ENCODE measurements at regions not wholly inside any gene's neighbourhood (a gene's known extent, or its start where the extent isn't known, plus 50 kb on each side); places are given as distances from the start of the nearest gene placed in this dataset.

GRCh38 chr1:60831780-60832179 lies 250.6 kb upstream of the NFIA start:
- Histone ChIP-seq H2BK120ac (replicated peaks; ENCODE audit: low read depth, low read length) (no peak overlapping the region), H3K36me3 (ENCODE audit: control insufficient read depth in 2 of 4, insufficient read depth in 4 of 4, low read length in 3 of 4) (no peaks in the 10 kb centered on the region), H3K4me1 (replicated peaks in 1 of 4; ENCODE audit: control insufficient read depth in 3 of 4, insufficient read depth in 4 of 4, low read length in 3 of 4) (peaks cover 0 to 3% (median 0%) of the 10 kb centered on the region in 4 experiments; a peak in 2 of 7 replicates), H2AK5ac (ENCODE audit: low read depth, low read length) (no peak overlapping the region), H3K27me3 (replicated peaks in 1 of 4; ENCODE audit: control insufficient read depth in 3 of 4, extremely low read depth in 1 of 4, insufficient read depth in 3 of 4, low read length in 3 of 4) (no peaks in the 10 kb centered on the region), H3K56ac (replicated peaks; ENCODE audit: insufficient read length, low read depth, low read length) (no peak overlapping the region), H3K79me2 (ENCODE audit: control insufficient read depth in 1 of 2, insufficient read depth in 2 of 2, low read length in 2 of 2) (no peaks in the 10 kb centered on the region), H4K91ac (replicated peaks; ENCODE audit: insufficient read length, low read length) (no peak overlapping the region), H3K23me2 (ENCODE audit: low read depth, low read length) (no peaks in the 10 kb centered on the region), H4K8ac (ENCODE audit: extremely low read depth, insufficient read depth, low read length) (no peak overlapping the region), H2BK5ac (ENCODE audit: low read depth, low read length) (no peak overlapping the region), H3K18ac (ENCODE audit: extremely low read depth, low read length) (no peak overlapping the region), H4K20me1 (replicated peaks in 1 of 2; ENCODE audit: control insufficient read depth in 1 of 2, insufficient read depth in 2 of 2, low read length in 2 of 2) (no peaks in the 10 kb centered on the region), H4K5ac (ENCODE audit: insufficient read length, low read depth, low read length) (no peak overlapping the region), H2BK12ac (ENCODE audit: low read depth, low read length) (no peak overlapping the region), H2BK20ac (ENCODE audit: low read length) (no peak overlapping the region), H3K79me1 (ENCODE audit: low read depth, low read length) (no peaks in the 10 kb centered on the region), H3K27ac (ENCODE audit: low read depth, low read length) (no peak overlapping the region), H2AFZ (ENCODE audit: low read length) (no peak overlapping the region), H3K9me3 (ENCODE audit: insufficient read depth in 2 of 2, low read depth in 1 of 2, low read length in 1 of 2) (no peaks in the 10 kb centered on the region), H3K9ac (replicated peaks in 1 of 4; ENCODE audit: extremely low read depth in 1 of 4, low read depth in 3 of 4, low read length in 3 of 4) (no peak overlapping the region), H3K4me2 (ENCODE audit: insufficient read depth in 1 of 2, low read depth in 2 of 2, low read length in 2 of 2) (no peak overlapping the region), H3K4me3 (ENCODE audit: extremely low read depth in 1 of 4, insufficient read depth in 2 of 4, low read depth in 3 of 4, low read length in 4 of 4) (no peak overlapping the region), H3K23ac (ENCODE audit: insufficient read length) (no peak overlapping the region), H3K14ac (ENCODE audit: insufficient read length) (no peak overlapping the region), H2BK15ac (ENCODE audit: low read length) (no peak overlapping the region), H3K4ac (replicated peaks; ENCODE audit: insufficient read length, low read depth, low read length) (no peak overlapping the region)
- DNase-seq (ENCODE audit: low read depth in 1 of 2, low spot score in 2 of 2) (no peak), FAIRE-seq (no peak)
- ChIA-PET CTCF (ENCODE audit: partially characterized antibody) (interaction anchor here (0.6 to 1.9 kb wide), 3 partner anchors 10 to 550 kb away, joined by 3 to 6 read pairs (median 3); no protein-coding TSS in a partner anchor), POLR2A (ENCODE audit: partially characterized antibody) (no interaction called here)
- 87% methylated on average over 3 of the region's 3 CpGs; no CpG with 5 or more reads in 1 of the 2 experiments for WGBS, 2 experiments (ENCODE audit: extremely low coverage in 1 of 2, insufficient coverage in 1 of 2, insufficient read length in 1 of 2, insufficient replicate concordance in 2 of 2, low coverage in 1 of 2, low lambda C conversion rate in 2 of 2, missing lambda C conversion rate in 1 of 2)
- TF ChIP-seq HDAC2 (IDR thresholded peaks at IDR 0.05; ENCODE audit: borderline replicate concordance in 1 of 2, low read depth in 2 of 2, low read length in 2 of 2) (no peak), HDAC6 (IDR thresholded peaks at IDR 0.05; ENCODE audit: low read depth, low read length) (no peak), RBBP5 (IDR thresholded peaks at IDR 0.05; ENCODE audit: borderline replicate concordance, low read depth, low read length) (no peak), CBX8 (IDR thresholded peaks at IDR 0.05; ENCODE audit: borderline replicate concordance, low read depth, low read length) (no peak), ATF3 (IDR thresholded peaks at IDR 0.05; ENCODE audit: insufficient read depth, low read depth, low read length) (no peak), JUND (IDR thresholded peaks at IDR 0.05; ENCODE audit: low read length) (no peak), SP4 (IDR thresholded peaks at IDR 0.05; ENCODE audit: low read length) (no peak), RXRA (IDR thresholded peaks at IDR 0.05; ENCODE audit: insufficient read depth, low read depth, low read length) (no peak), ASH2L (IDR thresholded peaks at IDR 0.05; ENCODE audit: low read length) (no peak), BRCA1 (IDR thresholded peaks at IDR 0.05; ENCODE audit: low read depth, low read length) (no peak), SIRT6 (IDR thresholded peaks at IDR 0.05; ENCODE audit: low read length) (no peak), BCL11A (IDR thresholded peaks at IDR 0.05; ENCODE audit: low read depth in 2 of 2, low read length in 2 of 2) (no peak), RAD21 (IDR thresholded peaks at IDR 0.05 in 1 of 2, conservative IDR thresholded peaks at IDR 0.05 in 1 of 2; ENCODE audit: low read depth in 2 of 2, low read length in 2 of 2) (no peak), TEAD4 (IDR thresholded peaks at IDR 0.05; ENCODE audit: low read depth, low read length) (no peak), SUZ12 (IDR thresholded peaks at IDR 0.05; ENCODE audit: low read length) (no peak)
